ENCODE measurements at regions not wholly inside any gene's neighbourhood (a gene's known extent, or its start where the extent isn't known, plus 50 kb on each side); places are given as distances from the start of the nearest gene placed in this dataset.

DNA sequence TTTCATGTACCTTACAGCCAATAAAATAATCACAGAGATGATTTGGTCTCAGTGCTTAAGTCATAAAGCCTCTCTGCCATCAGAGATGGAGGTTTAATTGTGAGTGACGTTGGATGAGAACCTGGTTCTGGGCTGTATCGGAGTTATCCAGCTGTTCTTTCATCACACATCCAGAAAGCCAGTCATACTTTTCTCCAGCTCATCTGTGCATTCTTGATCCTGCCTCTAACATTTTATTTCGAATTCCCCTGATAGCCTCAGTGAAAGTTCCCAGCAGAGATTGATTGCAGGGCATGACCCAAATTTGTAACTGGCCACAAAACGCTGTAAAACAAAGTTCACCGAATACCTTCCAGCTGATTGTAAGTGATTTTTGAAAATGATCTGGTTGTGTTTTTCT lies 212.6 kb upstream of the HABP2 start:
- TF ChIP-seq GATA2 (IDR thresholded peaks at IDR 0.05; ENCODE audit: low read depth, low read length) (no peak), GATA3 (IDR thresholded peaks at IDR 0.05; ENCODE audit: low read depth, low read length) (no peak)
